ENCODE measurements at regions not wholly inside any gene's neighbourhood (a gene's known extent, or its start where the extent isn't known, plus 50 kb on each side); places are given as distances from the start of the nearest gene placed in this dataset.

- H3K4me1 ChIP-seq (replicated peaks; ENCODE audit: insufficient read depth), result no peaks in the 10 kb centered on the region
- no peaks in the 10 kb centered on the region for H4K20me1 ChIP-seq (ENCODE audit: insufficient read depth)
- H3K4me2 ChIP-seq, result no peak overlapping the region
- no peaks in the 10 kb centered on the region for H3K9me2 ChIP-seq (ENCODE audit: insufficient read depth)
- no TSS peak for BruUV-seq (replicated peaks)
- no peak for TF ChIP-seq EZH2 (IDR thresholded peaks at IDR 0.05; ENCODE audit: low read depth)
- TF ChIP-seq, protein P1, sequence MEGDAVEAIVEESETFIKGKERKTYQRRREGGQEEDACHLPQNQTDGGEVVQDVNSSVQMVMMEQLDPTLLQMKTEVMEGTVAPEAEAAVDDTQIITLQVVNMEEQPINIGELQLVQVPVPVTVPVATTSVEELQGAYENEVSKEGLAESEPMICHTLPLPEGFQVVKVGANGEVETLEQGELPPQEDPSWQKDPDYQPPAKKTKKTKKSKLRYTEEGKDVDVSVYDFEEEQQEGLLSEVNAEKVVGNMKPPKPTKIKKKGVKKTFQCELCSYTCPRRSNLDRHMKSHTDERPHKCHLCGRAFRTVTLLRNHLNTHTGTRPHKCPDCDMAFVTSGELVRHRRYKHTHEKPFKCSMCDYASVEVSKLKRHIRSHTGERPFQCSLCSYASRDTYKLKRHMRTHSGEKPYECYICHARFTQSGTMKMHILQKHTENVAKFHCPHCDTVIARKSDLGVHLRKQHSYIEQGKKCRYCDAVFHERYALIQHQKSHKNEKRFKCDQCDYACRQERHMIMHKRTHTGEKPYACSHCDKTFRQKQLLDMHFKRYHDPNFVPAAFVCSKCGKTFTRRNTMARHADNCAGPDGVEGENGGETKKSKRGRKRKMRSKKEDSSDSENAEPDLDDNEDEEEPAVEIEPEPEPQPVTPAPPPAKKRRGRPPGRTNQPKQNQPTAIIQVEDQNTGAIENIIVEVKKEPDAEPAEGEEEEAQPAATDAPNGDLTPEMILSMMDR (conservative IDR thresholded peaks at IDR 0.05), result no peak
- no peak overlapping the region for H3K27ac ChIP-seq
- no peak overlapping the region for H2AFZ ChIP-seq
- no peaks in the 10 kb centered on the region for H3K27me3 ChIP-seq (ENCODE audit: insufficient read depth, low read depth)
- no peaks in the 10 kb centered on the region for H3K9me3 ChIP-seq (ENCODE audit: insufficient read depth, low read depth)
- no peak for DNase-seq
- H3K4me3 ChIP-seq, result no peak overlapping the region
- no peaks in the 10 kb centered on the region for H3K79me2 ChIP-seq (ENCODE audit: low read depth)
- no peaks in the 10 kb centered on the region for H3F3A ChIP-seq (ENCODE audit: insufficient read depth, low read depth)
- ChIA-PET POLR2A (ENCODE audit: unreplicated experiment) (no interaction called here), CTCF (no interaction called here)
- intact Hi-C loops (cut with micrococcal nuclease; ENCODE audit: unreplicated experiment), result no loop called here
- no peaks in the 10 kb centered on the region for H3K36me3 ChIP-seq (ENCODE audit: low read depth)
These were observed 303.8 kb downstream of the BTG1 start for GRCh38 chr12:91841822-91842221.

DNA sequence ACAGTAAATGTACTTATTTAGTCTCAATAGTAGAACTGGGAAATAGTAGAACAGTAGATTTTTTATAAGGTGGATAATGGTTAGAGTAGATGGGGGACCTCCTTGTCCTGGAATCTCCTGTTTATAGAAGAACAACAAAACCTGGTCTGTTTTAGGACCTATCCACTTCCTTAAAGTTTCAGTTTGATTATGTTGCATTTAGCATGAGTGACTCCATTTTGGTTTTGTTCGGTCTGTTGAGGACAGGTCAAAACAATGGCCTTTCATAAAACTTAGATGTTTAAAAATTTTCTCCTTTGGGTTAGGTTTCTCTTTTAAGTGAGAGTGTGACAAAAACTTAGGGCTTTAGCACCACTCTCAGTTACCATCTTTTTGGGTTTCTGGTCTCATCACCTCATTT, 308.9 kb downstream of the BTG1 start:
- DNase-seq, result no peak
- POLR2A ChIA-PET (ENCODE audit: unreplicated experiment), result interaction anchor here (0.9 kb wide), 1 partner anchor 309 kb away, joined by 4 read pairs; the partner anchor contains the start of gene BTG1
- no peak overlapping the region for H3K4me2 ChIP-seq
- H3K9me2 ChIP-seq (ENCODE audit: insufficient read depth), result no peaks in the 10 kb centered on the region
- intact Hi-C loops (cut with micrococcal nuclease; ENCODE audit: unreplicated experiment), result no loop called here
- no TSS peak for BruUV-seq (replicated peaks)
- H3K4me1 ChIP-seq (replicated peaks; ENCODE audit: insufficient read depth), result no peaks in the 10 kb centered on the region
- H3K27ac ChIP-seq, result no peak overlapping the region
- H3K4me3 ChIP-seq, result no peak overlapping the region
- H2AFZ ChIP-seq, result no peak overlapping the region
- H3K36me3 ChIP-seq (ENCODE audit: low read depth), result no peaks in the 10 kb centered on the region
- H3K27me3 ChIP-seq (ENCODE audit: insufficient read depth, low read depth), result no peaks in the 10 kb centered on the region
- no peaks in the 10 kb centered on the region for H4K20me1 ChIP-seq (ENCODE audit: insufficient read depth)
- TF ChIP-seq, protein P1 (conservative IDR thresholded peaks at IDR 0.05), result no peak
- no peak for TF ChIP-seq EZH2 (IDR thresholded peaks at IDR 0.05; ENCODE audit: low read depth)
- no peaks in the 10 kb centered on the region for H3K79me2 ChIP-seq (ENCODE audit: low read depth)
- CTCF ChIA-PET, result no interaction called here
- H3K9me3 ChIP-seq (ENCODE audit: insufficient read depth, low read depth), result no peaks in the 10 kb centered on the region
- H3F3A ChIP-seq (ENCODE audit: insufficient read depth, low read depth), result no peaks in the 10 kb centered on the region

DNA sequence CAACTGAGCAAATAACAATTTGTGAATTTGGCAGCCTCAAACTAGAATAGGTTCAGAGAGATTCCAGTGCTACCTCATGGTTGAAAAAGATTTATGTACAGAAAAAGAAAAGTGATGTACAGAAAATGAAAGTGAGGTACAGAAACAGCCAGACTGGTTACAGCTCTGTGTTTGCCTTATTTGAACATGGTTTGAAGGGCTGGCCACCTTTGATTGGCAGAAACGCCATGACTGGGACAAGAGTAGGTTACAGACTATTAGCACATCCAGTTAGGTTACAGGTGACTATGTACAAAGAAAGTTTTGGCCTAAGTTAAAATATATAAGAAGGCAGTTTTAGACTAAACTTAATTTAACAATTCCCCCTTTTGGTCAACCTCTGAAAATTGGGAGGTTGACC, 309.4 kb downstream of the BTG1 start:
- Histone ChIP-seq H2AFZ (no peak overlapping the region), H3F3A (ENCODE audit: insufficient read depth, low read depth) (no peaks in the 10 kb centered on the region), H3K9me3 (ENCODE audit: insufficient read depth, low read depth) (no peaks in the 10 kb centered on the region), H3K27ac (no peak overlapping the region), H3K36me3 (ENCODE audit: low read depth) (no peaks in the 10 kb centered on the region), H3K4me2 (no peak overlapping the region), H3K4me1 (replicated peaks; ENCODE audit: insufficient read depth) (no peaks in the 10 kb centered on the region), H4K20me1 (ENCODE audit: insufficient read depth) (no peaks in the 10 kb centered on the region), H3K9me2 (ENCODE audit: insufficient read depth) (no peaks in the 10 kb centered on the region), H3K79me2 (ENCODE audit: low read depth) (no peaks in the 10 kb centered on the region), H3K27me3 (ENCODE audit: insufficient read depth, low read depth) (no peaks in the 10 kb centered on the region), H3K4me3 (no peak overlapping the region)
- intact Hi-C loops (cut with micrococcal nuclease; ENCODE audit: unreplicated experiment), result no loop called here
- no peak for DNase-seq
- ChIA-PET CTCF (no interaction called here), POLR2A (ENCODE audit: unreplicated experiment) (no interaction called here)
- TF ChIP-seq, protein P1 (conservative IDR thresholded peaks at IDR 0.05), result no peak
- TF ChIP-seq EZH2 (IDR thresholded peaks at IDR 0.05; ENCODE audit: low read depth), result no peak
- no TSS peak for BruUV-seq (replicated peaks)

Measured in PC-9 (cell line).